Testis (tissue), 2 donors: ENCODE measurements at regions not wholly inside any gene's neighbourhood (a gene's known extent, or its start where the extent isn't known, plus 50 kb on each side); places are given as distances from the start of the nearest gene placed in this dataset.

Experiments used
- CTCF ChIP-seq, 3 experiments: fragments of 450-650 bp in 2 of 3; fragments of 200-600 bp in 1 of 3; sonication (generic) in 1 of 3; IDR thresholded peaks; one replicate each; pipeline ENCODE4 v1.5.1; 2016 to 2019; ENCODE audit warnings: antibody characterized with exemption in 3 of 3, mild to moderate bottlenecking in 2 of 3, moderate library complexity in 1 of 3
- POLR2A ChIP-seq: fragments of 450-650 bp; IDR thresholded peaks from one replicate; pipeline ENCODE4 v1.6.1; 2017; ENCODE audit warnings: antibody characterized with exemption, mild to moderate bottlenecking, moderate library complexity

GRCh38 chr4:117661091-117662072 is 372.9 kb upstream of the NDST3 start:
- no peak for TF ChIP-seq CTCF (IDR thresholded peaks at IDR 0.05)
- TF ChIP-seq POLR2A = no peak
